HG03045 (cell line): ENCODE measurements at regions not wholly inside any gene's neighbourhood (a gene's known extent, or its start where the extent isn't known, plus 50 kb on each side); places are given as distances from the start of the nearest gene placed in this dataset.

Experiments
- ATAC-seq: cut with Tn5 transposase; IDR thresholded peaks from one replicate; pipeline ENCODE4 v1.9.1; 2021; ENCODE audit warnings: mild to moderate bottlenecking, moderate library complexity; ENCODE audit not compliant: unreplicated experiment

DNA sequence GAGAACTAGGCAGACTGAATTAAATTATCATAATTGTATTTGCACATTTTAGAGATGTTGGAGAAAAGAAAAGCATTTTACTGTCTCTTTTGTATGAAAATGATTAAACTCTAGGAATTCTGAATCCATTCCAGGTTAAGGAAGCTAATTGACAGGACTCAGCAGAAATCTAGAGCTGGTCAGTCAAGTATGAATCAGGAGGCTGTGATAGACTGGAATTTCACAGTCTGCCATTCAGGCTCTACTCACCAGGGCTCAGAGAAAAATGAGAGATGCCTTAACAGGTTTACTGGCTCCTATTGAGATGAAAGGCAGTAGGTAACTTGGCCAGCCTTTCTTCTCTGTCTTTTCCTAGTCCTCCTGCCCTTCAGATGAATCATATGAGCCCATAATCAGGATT, 693.9 kb upstream of the CHORDC1 start:
- no peak for ATAC-seq

DNA sequence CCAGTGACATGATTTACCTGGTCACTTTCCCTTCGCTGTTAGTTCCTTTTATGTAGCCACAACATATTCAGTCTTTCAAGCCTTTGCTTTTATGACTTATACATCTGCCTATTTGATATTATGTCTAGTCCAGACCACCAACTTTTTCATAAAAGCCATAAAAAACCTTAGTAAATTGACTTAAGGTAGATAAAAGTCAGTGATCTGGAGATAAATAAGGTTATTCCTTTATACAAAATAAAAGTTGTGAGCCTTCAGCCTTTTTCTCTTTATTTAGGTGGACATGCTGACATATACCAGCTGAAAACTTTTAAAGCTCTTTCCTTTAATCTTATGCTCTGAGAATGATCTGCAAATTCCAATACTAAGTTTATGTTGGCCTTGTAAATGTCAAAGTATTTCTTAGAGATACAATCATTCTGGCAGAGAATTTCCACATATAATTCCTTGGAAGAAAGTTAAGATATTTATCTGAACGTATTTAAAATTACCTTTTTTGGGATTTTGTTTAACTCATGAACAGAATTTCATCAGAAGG, 690.4 kb upstream of the CHORDC1 start:
- no peak for ATAC-seq

DNA sequence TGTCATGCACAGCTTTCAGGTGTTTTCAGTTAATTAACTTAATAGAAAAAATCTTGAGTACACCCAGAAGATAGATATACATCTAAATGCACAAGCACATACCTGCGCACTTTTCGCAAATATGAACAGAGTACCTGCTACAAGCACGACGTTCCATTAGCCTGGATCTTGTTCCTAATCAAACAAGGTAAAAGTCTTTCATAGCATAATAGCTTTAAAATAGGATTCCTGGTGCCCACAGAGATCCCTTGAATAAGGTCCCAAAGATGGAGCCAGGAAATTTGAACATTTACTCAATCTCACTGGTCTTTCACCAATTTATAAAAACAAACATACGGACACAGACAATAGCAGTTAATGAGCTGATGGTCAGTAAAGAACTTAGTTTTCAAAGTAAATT, 689.8 kb upstream of the CHORDC1 start:
- ATAC-seq = no peak

DNA sequence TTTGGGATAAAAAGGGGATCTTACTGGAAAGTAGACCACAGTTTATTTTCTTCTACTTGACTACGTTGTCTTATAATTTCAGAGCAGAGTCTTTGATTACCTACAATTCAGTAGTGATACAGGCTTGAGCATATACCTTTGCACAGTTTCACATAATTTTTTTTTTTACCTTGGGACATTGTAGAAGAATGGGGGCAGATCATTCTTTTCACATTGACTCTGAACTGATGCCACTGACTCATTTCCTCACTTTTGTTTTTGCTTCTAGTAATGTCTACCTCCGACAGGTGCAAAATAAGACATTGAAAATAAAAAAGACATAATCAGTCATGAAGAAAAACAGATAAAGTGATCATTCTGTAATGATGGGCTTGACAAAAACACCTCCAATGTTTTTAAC, 688.3 kb upstream of the CHORDC1 start:
- no peak for ATAC-seq

GRCh38 chr11:90908074-90908473, 685.2 kb upstream of the CHORDC1 start:
- no peak for ATAC-seq

DNA sequence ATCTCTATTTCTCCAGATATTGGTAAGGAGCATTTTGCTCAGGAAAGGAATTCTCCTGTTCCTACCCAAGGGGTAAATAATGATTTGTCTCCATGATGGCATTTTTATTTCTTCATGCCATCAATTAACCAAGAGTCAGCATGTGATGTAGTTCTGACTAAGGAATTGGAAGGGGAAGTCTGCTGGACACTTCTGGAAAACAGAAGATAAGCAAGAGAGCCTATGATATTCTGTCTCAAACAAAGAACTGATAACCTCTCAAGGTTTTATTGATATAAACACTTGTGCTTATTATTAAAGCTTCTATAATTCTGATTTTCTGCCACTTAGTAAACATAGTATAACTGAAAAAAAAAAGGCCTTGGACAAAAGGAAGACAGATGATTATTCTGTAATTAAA, 673.0 kb upstream of the CHORDC1 start:
- no peak for ATAC-seq

DNA sequence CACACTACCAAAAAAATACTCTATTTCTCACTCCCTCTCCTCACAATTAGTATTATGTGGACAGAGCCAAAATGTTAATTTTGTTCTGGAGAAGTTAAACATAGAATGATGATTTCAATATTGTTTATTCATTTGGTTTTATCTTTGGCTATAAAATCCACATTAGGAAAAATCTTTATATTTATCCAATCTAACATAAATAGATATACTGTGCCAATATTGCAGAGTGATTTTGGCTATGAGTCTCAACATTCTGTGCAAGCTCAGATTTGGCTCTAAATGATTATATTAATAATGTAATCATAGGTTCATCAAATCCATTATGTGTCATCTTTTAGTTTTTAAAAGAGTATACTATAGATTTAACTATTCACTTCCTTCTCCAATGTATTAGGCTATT, 667.5 kb upstream of the CHORDC1 start:
- no peak for ATAC-seq

- ATAC-seq = no peak
Measured at GRCh38 chr11:90884181-90884580, 661.3 kb upstream of the CHORDC1 start.

DNA sequence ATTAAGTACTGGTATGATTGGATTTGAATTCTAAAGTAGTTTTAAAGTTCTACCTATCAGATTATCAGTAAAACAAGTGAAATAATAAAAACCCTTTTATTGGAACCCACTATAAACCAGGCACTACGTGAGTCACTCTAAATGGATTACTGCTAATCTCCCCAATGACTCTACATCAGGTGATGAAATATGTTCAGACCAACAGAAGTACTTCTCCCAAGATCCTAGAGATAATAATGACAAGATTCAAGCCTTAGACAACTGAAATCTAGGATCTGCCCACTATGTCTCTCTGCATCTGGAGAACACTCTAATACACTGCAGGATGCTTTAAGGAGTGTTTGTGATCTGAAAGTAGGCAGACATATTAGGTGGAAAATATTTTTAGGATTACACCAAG, 652.1 kb upstream of the CHORDC1 start:
- ATAC-seq = no peak

DNA sequence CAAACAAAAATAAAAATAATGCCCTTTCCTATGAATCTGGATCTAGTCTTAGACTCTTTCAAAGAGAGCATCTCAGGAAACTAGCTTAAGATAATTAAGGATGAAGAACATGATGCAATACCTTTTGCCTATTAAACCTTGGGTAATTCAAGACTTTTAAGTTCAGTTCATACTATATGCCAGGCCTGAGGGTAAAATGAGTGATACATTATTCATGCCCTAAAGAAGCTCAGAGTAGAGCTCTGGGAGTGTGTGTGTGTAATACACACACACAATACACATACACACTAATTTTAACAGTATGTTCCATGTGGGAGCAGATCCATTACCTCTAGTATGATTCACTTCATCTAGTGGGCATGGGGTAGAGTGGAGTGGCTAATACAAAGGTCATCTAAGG, 651.4 kb upstream of the CHORDC1 start:
- ATAC-seq = no peak

- no peak for ATAC-seq
Measured at GRCh38 chr11:90867416-90867815, 644.6 kb upstream of the CHORDC1 start.

- no peak for ATAC-seq
Measured at GRCh38 chr11:90856790-90857189, 633.9 kb upstream of the CHORDC1 start.

GRCh38 chr11:90855531-90855930, 632.7 kb upstream of the CHORDC1 start:
- no peak for ATAC-seq

DNA sequence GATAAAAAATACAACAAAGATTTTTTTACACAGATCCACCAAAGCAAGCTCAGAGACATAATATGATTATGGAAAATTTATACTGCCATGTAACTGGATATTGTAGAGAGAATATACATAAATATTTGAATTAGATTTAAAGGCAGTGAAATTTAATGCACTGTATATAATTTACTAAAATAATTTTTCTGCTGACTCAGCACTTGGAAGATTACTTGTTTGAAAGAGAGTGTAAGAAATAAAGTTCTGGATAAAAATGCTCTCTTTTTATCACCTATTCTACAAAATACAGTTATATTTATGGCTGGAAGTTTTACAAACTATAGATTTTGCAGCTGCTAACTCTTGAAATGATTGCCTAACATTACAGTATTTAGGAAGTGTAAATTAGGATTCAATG, 628.3 kb upstream of the CHORDC1 start:
- no peak for ATAC-seq

DNA sequence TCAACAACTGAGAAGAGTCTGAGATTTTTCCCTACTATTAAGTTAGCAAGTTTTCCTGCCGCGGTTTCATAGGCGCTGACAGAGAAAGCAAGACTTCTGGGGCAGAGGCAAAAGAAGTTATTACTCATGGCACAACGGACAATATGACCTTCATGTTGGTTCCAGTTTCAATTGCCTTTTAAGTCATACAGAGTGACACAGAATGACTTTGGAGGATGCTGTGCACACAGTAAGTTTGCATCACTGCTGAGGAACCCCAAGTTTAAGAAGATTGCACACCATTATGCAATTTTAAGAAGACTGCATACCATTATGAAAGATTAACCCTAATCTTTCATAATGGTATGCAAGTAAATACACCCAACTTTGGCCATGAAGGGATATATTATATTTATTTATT, 626.5 kb upstream of the CHORDC1 start:
- no peak for ATAC-seq

DNA sequence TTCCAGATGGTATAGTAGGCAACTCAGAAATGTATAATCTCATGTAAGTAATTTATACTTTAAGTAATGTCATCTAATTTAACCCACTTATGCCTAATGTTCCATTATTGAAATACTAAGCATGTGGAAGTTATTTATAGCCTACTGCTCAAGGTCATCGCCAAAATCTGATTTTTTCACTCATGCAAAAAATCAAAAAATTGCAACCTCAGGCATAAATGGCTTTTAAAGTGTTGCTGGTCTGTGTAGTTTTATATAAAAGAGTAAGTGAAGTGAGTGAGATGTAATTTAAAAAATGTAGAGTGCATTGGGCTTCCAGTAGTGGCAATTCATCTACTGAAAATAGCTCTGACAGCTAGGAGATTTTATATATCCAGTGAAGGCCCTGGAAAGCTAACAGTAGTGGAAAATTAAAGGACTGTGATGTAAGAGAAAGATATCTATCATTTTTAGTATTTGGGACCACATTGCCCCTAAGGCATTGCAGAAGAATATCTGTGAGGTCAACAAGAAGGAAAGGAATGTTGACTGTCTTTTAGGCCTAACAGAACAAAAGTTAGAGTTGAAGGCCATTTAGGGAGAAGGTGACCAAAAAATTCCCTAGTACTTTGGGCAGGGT, 624.5 kb upstream of the CHORDC1 start:
- no peak for ATAC-seq

DNA sequence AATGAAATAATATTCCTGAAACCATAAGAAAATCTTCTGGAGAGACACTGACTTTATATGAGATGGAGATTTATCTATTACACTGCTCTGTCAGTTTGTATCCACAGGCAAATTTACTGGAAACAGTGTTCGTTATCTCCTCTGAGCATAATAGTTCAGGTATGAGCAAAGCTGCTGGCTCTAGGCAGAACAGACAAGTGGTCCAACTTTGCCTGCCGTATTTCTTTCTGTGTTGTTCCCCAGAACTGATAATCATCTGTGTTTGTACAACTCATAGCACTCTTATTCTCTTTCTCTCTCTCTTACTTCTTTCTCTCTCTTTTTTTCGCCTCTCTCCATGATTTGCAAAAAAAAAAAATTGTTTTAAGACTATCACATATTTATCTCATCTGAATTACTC, 623.8 kb upstream of the CHORDC1 start:
- ATAC-seq = no peak

DNA sequence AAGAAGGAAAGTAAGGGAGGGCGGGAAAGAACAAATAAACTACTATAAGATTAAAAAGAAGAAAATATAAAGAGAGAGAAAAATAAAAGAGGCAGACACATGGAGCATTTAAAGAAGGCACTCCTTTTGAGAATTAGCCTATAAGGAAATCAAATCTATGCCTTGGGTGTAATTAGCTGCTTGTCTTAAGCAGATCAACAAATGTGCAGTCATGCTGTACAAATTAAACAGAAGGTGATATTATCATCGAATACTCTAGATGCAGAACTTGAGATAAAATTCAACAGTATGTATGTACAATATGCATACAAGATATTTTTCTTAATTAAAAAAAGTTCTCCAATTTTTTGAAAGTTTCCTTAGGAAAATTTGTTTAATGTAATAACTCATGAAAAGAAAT, 623.0 kb upstream of the CHORDC1 start:
- ATAC-seq = no peak

GRCh38 chr11:90845126-90845525, 622.3 kb upstream of the CHORDC1 start:
- ATAC-seq = no peak

DNA sequence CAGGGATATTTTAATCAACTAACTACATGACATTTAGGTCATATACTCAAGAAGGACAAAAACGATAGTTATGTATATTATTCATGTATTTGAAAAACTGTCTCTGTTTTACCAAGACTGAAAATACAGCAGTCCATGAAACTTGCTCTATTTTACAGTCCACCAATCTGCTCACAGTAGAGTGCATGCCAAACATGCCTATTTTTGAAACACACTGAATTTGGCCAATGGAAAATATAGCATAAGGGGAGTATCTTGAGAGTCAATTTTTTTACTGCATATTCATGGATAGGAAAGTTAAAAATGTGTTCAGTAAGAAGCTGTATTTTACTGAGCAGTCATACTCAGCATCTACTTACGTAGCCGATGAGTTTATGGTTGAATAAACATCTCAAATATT, 621.2 kb upstream of the CHORDC1 start:
- ATAC-seq = no peak

DNA sequence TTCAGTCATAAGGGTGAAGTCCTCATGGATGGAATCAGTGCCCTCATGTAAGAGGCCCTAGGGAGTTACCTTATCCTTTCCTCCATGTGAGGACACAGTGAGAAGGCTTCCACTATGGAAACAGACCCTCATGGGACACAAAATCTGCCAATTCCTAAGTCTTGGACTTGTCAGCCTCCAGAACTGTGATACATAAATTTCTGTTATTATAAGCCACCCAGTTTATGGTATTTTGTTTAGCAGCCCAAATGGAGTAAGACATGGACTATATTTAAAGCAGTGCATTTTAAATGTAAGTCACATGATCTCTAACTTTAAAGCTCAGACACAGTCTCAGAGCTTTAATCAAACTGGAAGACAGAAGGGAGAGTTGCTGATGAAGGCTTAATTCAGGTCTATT, 619.8 kb upstream of the CHORDC1 start:
- no peak for ATAC-seq

DNA sequence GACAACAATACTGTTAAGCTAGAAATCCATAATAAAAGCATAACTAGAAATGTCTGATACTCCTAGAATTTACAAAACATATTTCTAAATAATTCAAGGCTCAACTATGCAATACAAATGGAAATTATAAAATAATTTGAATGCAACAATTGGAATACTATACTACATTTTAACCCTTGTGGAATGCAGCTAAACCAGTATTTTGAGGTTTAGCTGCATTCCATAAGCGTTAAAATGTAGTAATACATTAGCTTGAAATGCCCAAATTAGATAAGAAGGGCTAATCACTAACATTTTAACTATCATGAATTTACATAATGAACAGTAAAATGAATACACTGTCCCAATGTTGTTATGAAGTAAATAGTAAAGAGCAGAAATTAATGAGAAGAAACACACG, 617.2 kb upstream of the CHORDC1 start:
- no peak for ATAC-seq

DNA sequence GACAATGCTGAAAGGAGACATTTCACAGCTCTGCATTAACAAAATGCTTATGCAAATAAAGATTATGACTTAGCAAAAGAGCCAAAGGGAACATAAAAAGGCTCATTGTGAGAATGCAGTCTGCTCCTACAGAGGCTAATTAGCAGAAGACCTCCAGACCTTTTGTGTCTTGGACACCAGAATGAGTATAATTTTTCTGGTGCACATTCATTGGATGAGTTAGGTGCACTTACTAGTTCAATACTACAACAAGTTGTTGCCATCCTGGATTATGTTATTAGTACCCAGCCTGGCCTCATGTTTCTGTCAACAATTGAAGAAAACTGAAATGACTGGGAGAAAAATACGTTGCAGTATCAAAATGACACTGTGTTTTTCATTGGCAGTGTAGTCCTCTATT, 613.2 kb upstream of the CHORDC1 start:
- ATAC-seq = no peak
